ENCODE measurements at regions not wholly inside any gene's neighbourhood (a gene's known extent, or its start where the extent isn't known, plus 50 kb on each side); places are given as distances from the start of the nearest gene placed in this dataset.
"Not testable (repeated sequence)": the region's sequence is repeated elsewhere in the genome, so short reads cannot be mapped to it uniquely, and the experiment has no call there.

DNA sequence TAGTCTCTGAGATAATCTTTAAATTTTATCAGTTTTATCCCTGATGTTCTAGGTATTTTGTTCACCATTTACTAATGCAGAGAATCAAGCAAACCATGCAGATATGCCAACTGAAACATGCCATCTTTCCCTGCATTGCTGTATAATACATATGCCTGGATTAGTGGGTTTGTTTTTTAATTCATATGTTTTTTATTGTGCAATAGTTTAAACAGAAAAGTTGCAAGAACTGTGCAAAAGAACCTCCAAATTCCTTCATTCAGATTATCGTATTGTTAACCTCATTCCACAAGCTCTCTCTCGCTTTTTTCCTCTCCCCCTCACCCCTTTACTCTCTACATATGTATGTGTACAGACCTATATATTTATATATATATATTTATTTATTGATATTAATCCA lies 244.6 kb downstream of the NKX6-1 start:
- Mint-ChIP-seq H3K4me1 (ENCODE audit: unreplicated experiment) (no peaks in the 10 kb centered on the region), H3K36me3 (ENCODE audit: unreplicated experiment) (no peaks in the 10 kb centered on the region), H3K4me3 (ENCODE audit: unreplicated experiment) (no peak overlapping the region), H3K9me3 (ENCODE audit: unreplicated experiment) (no peaks in the 10 kb centered on the region), H3K27ac (ENCODE audit: unreplicated experiment) (no peak overlapping the region), H3K27me3 (ENCODE audit: unreplicated experiment) (peaks cover 2% of the 10 kb centered on the region)
- TF ChIP-seq, protein P1, sequence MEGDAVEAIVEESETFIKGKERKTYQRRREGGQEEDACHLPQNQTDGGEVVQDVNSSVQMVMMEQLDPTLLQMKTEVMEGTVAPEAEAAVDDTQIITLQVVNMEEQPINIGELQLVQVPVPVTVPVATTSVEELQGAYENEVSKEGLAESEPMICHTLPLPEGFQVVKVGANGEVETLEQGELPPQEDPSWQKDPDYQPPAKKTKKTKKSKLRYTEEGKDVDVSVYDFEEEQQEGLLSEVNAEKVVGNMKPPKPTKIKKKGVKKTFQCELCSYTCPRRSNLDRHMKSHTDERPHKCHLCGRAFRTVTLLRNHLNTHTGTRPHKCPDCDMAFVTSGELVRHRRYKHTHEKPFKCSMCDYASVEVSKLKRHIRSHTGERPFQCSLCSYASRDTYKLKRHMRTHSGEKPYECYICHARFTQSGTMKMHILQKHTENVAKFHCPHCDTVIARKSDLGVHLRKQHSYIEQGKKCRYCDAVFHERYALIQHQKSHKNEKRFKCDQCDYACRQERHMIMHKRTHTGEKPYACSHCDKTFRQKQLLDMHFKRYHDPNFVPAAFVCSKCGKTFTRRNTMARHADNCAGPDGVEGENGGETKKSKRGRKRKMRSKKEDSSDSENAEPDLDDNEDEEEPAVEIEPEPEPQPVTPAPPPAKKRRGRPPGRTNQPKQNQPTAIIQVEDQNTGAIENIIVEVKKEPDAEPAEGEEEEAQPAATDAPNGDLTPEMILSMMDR (IDR thresholded peaks at IDR 0.05), result no peak
- no peak for DNase-seq (ENCODE audit: extremely low spot score, unreplicated experiment)

DNA sequence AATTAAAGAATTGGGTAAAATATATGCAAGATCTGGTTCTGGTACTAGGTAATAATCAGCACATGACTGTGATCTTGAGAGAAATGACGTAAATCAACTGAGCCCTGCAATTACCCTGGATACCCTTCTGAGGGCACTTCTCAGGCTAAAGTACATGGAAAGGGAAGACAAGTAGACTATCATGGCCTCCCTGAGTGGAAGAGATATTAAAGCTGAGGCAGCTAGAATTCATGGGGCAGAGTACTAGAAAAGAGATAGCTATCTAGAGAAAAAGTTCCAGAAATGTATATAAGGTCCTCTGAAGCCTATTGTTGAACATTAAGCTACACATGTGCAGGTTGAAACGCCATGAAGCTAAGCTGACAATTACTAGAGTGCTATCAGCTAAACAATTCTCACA lies 249.6 kb downstream of the NKX6-1 start:
- Mint-ChIP-seq H3K9me3 (ENCODE audit: unreplicated experiment) (no peaks in the 10 kb centered on the region), H3K27me3 (ENCODE audit: unreplicated experiment) (no peaks in the 10 kb centered on the region), H3K4me3 (ENCODE audit: unreplicated experiment) (no peak overlapping the region), H3K4me1 (ENCODE audit: unreplicated experiment) (no peaks in the 10 kb centered on the region), H3K27ac (ENCODE audit: unreplicated experiment) (no peak overlapping the region), H3K36me3 (ENCODE audit: unreplicated experiment) (no peaks in the 10 kb centered on the region)
- no peak for DNase-seq (ENCODE audit: extremely low spot score, unreplicated experiment)
- TF ChIP-seq, protein P1 (IDR thresholded peaks at IDR 0.05), result no peak

DNA sequence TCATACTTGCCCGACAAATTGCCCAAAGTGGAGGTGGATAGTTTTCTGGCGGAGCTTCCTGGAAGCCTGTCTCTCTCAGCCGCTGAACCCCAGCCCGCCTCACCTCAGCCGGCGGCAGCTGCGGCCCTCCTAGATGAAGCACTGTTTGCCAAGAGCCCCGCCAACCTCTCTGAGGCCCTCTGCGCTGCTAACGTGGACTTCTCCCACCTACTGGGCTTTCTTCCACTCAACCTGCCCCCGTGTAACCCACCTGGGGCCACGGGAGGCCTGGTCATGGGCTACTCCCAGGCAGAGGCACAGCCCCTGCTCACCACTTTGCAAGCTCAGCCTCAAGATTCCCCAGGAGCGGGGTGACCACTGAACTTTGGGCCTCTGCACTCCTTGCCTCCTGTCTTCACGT lies 254.1 kb downstream of the NKX6-1 start:
- H3K4me1 Mint-ChIP-seq (ENCODE audit: unreplicated experiment); H3K9me3 Mint-ChIP-seq (ENCODE audit: unreplicated experiment); DNase-seq (ENCODE audit: extremely low spot score, unreplicated experiment); H3K27ac Mint-ChIP-seq (ENCODE audit: unreplicated experiment); H3K27me3 Mint-ChIP-seq (ENCODE audit: unreplicated experiment); H3K4me3 Mint-ChIP-seq (ENCODE audit: unreplicated experiment); H3K36me3 Mint-ChIP-seq (ENCODE audit: unreplicated experiment): not testable (repeated sequence)

DNA sequence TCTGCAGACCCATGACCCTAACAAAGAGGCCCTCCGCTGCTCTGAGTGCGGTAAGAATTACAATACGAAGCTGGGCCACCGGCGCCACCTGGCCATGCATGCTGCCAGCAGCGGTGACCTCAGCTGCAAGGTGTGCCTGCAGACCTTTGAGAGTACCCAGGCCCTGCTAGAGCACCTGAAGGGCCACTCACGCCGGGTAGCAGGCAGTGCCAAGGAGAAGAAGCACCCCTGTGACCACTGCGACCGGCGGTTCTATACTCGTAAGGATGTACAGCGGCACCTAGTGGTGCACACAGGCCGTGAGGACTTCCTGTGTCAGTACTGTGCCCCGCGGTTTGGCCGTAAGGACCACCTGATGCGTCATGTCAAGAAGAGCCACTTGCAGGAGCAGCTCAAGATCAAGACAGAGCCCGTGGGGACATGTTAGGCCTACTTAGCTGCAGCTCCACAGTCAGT lies 254.7 kb downstream of the NKX6-1 start:
- not testable (repeated sequence) for H3K36me3 Mint-ChIP-seq (ENCODE audit: unreplicated experiment); H3K27ac Mint-ChIP-seq (ENCODE audit: unreplicated experiment); H3K27me3 Mint-ChIP-seq (ENCODE audit: unreplicated experiment); DNase-seq (ENCODE audit: extremely low spot score, unreplicated experiment); H3K4me3 Mint-ChIP-seq (ENCODE audit: unreplicated experiment); H3K4me1 Mint-ChIP-seq (ENCODE audit: unreplicated experiment); H3K9me3 Mint-ChIP-seq (ENCODE audit: unreplicated experiment)

DNA sequence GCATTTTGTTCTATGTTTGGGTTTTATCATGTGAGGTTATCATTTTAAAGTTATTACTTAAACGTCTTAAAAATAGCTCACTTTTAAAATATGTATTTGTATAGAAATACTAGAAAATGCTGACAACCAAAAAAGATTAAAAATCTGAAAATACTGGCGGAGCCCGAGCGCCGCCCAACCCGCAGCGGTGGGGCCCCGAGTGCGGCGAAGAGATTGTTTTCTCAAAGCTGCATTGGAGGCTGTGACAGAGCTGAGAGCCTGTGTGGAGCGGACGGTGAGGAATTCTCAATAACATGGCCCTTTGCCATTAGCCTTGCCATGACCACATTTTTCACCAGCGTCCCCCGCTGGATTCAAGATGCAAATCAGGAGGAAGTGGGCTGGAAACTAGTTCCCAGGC lies 255.4 kb downstream of the NKX6-1 start:
- DNase-seq (ENCODE audit: extremely low spot score, unreplicated experiment), result no peak
- no peaks in the 10 kb centered on the region for H3K9me3 Mint-ChIP-seq (ENCODE audit: unreplicated experiment)
- no peak overlapping the region for H3K4me3 Mint-ChIP-seq (ENCODE audit: unreplicated experiment)
- no peaks in the 10 kb centered on the region for H3K4me1 Mint-ChIP-seq (ENCODE audit: unreplicated experiment)
- TF ChIP-seq, protein P1 (IDR thresholded peaks at IDR 0.05), result no peak
- H3K27me3 Mint-ChIP-seq (ENCODE audit: unreplicated experiment), result no peaks in the 10 kb centered on the region
- no peaks in the 10 kb centered on the region for H3K36me3 Mint-ChIP-seq (ENCODE audit: unreplicated experiment)
- no peak overlapping the region for H3K27ac Mint-ChIP-seq (ENCODE audit: unreplicated experiment)

DNA sequence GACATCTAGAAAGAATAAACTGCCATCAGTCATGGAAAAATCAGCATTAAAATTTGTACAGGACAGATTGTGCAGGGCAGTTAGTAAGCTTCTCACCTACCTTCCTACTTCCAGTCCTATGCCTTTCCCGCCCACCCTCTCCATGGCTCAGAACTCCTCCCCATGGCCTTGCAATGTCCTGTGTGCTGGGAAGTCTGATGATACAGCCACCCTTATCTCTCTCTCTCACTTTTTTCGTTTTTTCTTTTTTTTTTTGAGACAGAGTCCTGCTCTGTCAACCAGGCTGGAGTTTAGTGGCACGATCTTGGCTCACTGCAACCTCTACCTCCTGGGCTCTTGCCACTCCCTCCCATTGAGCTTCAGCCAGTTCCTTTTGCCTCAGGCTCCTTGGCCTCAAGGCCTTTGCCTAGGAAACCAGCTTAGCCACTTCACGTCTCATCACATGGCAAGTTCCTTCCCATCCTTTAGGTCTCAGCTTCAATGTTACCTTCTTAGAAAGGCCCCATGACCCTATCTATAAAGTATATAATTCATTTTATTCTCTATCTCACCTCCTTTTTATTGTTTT lies 259.7 kb downstream of the NKX6-1 start:
- TF ChIP-seq, protein P1 (IDR thresholded peaks at IDR 0.05), result no peak
- Mint-ChIP-seq H3K4me3 (ENCODE audit: unreplicated experiment) (no peak overlapping the region), H3K4me1 (ENCODE audit: unreplicated experiment) (no peaks in the 10 kb centered on the region), H3K9me3 (ENCODE audit: unreplicated experiment) (no peaks in the 10 kb centered on the region), H3K27ac (ENCODE audit: unreplicated experiment) (no peak overlapping the region), H3K27me3 (ENCODE audit: unreplicated experiment) (no peaks in the 10 kb centered on the region), H3K36me3 (ENCODE audit: unreplicated experiment) (no peaks in the 10 kb centered on the region)
- DNase-seq (ENCODE audit: extremely low spot score, unreplicated experiment), result no peak
